ENCODE measurements at regions not wholly inside any gene's neighbourhood (a gene's known extent, or its start where the extent isn't known, plus 50 kb on each side); places are given as distances from the start of the nearest gene placed in this dataset.

DNA sequence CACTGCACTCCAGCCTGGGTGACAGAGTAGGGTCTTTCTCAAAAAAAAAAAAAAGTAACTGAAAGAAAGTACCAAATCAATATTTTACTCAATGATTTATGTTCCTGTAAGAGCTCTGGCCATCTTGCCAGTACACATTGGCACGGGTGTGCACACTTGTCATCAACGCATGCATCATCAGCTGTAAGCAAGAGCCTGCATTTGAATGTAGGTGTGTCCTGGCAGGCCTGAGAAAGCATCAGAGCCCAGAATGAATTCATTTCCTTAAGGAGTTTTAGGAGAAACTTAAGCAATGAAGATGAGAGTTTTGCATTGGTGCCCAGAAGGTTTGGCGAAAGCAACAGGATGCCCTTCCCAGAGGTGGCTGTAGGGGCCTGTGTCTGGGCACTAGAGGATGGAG is 88.5 kb upstream of the FZD10 start:
- no peak overlapping the region for H2BK120ac ChIP-seq (replicated peaks; ENCODE audit: low read depth, low read length)
- peaks cover 0 to 26% (median 19%) of the 10 kb centered on the region in 4 experiments; a peak in 6 of 7 replicates for H3K27me3 ChIP-seq (replicated peaks in 1 of 4; ENCODE audit: control insufficient read depth in 3 of 4, extremely low read depth in 1 of 4, insufficient read depth in 3 of 4, low read length in 3 of 4)
- no peak overlapping the region for H4K91ac ChIP-seq (replicated peaks; ENCODE audit: insufficient read length, low read length)
- no peak overlapping the region for H3K4me3 ChIP-seq (ENCODE audit: extremely low read depth in 1 of 4, insufficient read depth in 2 of 4, low read depth in 3 of 4, low read length in 4 of 4)
- H3K4me2 ChIP-seq (ENCODE audit: insufficient read depth in 1 of 2, low read depth in 2 of 2, low read length in 2 of 2), result no peak overlapping the region
- no peak overlapping the region for H2AK5ac ChIP-seq (ENCODE audit: low read depth, low read length)
- no peak overlapping the region for H2AFZ ChIP-seq (ENCODE audit: low read length)
- H2BK5ac ChIP-seq (ENCODE audit: low read depth, low read length), result no peak overlapping the region
- no peak for FAIRE-seq
- no peaks in the 10 kb centered on the region for H4K20me1 ChIP-seq (replicated peaks in 1 of 2; ENCODE audit: control insufficient read depth in 1 of 2, insufficient read depth in 2 of 2, low read length in 2 of 2)
- H3K23me2 ChIP-seq (ENCODE audit: low read depth, low read length), result no peaks in the 10 kb centered on the region
- H4K8ac ChIP-seq (ENCODE audit: extremely low read depth, insufficient read depth, low read length), result no peak overlapping the region
- ChIA-PET CTCF (ENCODE audit: partially characterized antibody) (interaction anchor here (0.6 to 1.6 kb wide), 3 partner anchors 10 to 262 kb away, joined by 3 to 8 read pairs (median 3); no protein-coding TSS in a partner anchor), POLR2A (ENCODE audit: partially characterized antibody) (no interaction called here)
- no peaks in the 10 kb centered on the region for H3K36me3 ChIP-seq (ENCODE audit: control insufficient read depth in 2 of 4, insufficient read depth in 4 of 4, low read length in 3 of 4)
- no peak overlapping the region for H3K9ac ChIP-seq (replicated peaks in 1 of 4; ENCODE audit: extremely low read depth in 1 of 4, low read depth in 3 of 4, low read length in 3 of 4)
- H3K79me2 ChIP-seq (ENCODE audit: control insufficient read depth in 1 of 2, insufficient read depth in 2 of 2, low read length in 2 of 2), result no peaks in the 10 kb centered on the region
- no peak overlapping the region for H4K5ac ChIP-seq (ENCODE audit: insufficient read length, low read depth, low read length)
- no peaks in the 10 kb centered on the region; a peak in 1 of 4 replicates for H3K9me3 ChIP-seq (ENCODE audit: insufficient read depth in 2 of 2, low read depth in 1 of 2, low read length in 1 of 2)
- peaks cover 2 to 12% (median 5%) of the 10 kb centered on the region in 4 experiments; a peak in 6 of 7 replicates for H3K4me1 ChIP-seq (replicated peaks in 1 of 4; ENCODE audit: control insufficient read depth in 3 of 4, insufficient read depth in 4 of 4, low read length in 3 of 4)
- no peak overlapping the region for H2BK20ac ChIP-seq (ENCODE audit: low read length)
- H3K79me1 ChIP-seq (ENCODE audit: low read depth, low read length), result no peaks in the 10 kb centered on the region
- DNase-seq (ENCODE audit: low read depth in 1 of 2, low spot score in 2 of 2), result no peak
- no peak overlapping the region for H3K27ac ChIP-seq (ENCODE audit: low read depth, low read length)
- H3K18ac ChIP-seq (ENCODE audit: extremely low read depth, low read length), result no peak overlapping the region
- no peak overlapping the region for H3K4ac ChIP-seq (replicated peaks; ENCODE audit: insufficient read length, low read depth, low read length)
- H2BK15ac ChIP-seq (ENCODE audit: low read length), result no peak overlapping the region
- WGBS, 2 experiments (ENCODE audit: extremely low coverage in 1 of 2, insufficient coverage in 1 of 2, insufficient read length in 1 of 2, insufficient replicate concordance in 2 of 2, low coverage in 1 of 2, low lambda C conversion rate in 2 of 2, missing lambda C conversion rate in 1 of 2), result 92% methylated on average over 3 of the region's 3 CpGs; no CpG with 5 or more reads in 1 of the 2 experiments
- H3K23ac ChIP-seq (ENCODE audit: insufficient read length), result no peak overlapping the region
- H3K56ac ChIP-seq (replicated peaks; ENCODE audit: insufficient read length, low read depth, low read length), result no peak overlapping the region
- no peak overlapping the region for H3K14ac ChIP-seq (ENCODE audit: insufficient read length)
- no peak overlapping the region for H2BK12ac ChIP-seq (ENCODE audit: low read depth, low read length)
- TF ChIP-seq SUZ12 (IDR thresholded peaks at IDR 0.05; ENCODE audit: low read length) (no peak), RXRA (IDR thresholded peaks at IDR 0.05; ENCODE audit: insufficient read depth, low read depth, low read length) (no peak), NRF1 (IDR thresholded peaks at IDR 0.05; ENCODE audit: low read depth, low read length) (no peak)

All from H1 (cell line).